ENCODE measurements at regions not wholly inside any gene's neighbourhood (a gene's known extent, or its start where the extent isn't known, plus 50 kb on each side); places are given as distances from the start of the nearest gene placed in this dataset.

GRCh38 chr17:34199932-34200534, 55.1 kb upstream of the CCL2 start:
- TF ChIP-seq CTCF (IDR thresholded peaks at IDR 0.05): peak; percentile 93 to 100 (median 100)
- no peak for TF ChIP-seq POLR2A (IDR thresholded peaks at IDR 0.05)

All from Peyer's patch (tissue), 4 donors.